SU-DHL-6 (cell line): ENCODE measurements at regions not wholly inside any gene's neighbourhood (a gene's known extent, or its start where the extent isn't known, plus 50 kb on each side); places are given as distances from the start of the nearest gene placed in this dataset.

Experiments used
- H2AFZ ChIP-seq: fragments of 200-600 bp; sonication (generic); 2 replicates; pipeline ENCODE4 v1.6.1; 2014; ENCODE audit warnings: low read depth, mild to moderate bottlenecking, moderate library complexity, mixed read lengths, antibody characterized with exemption, low read length; ENCODE audit not compliant: severe bottlenecking
- H3F3A ChIP-seq: fragments of 200-600 bp; shearing (Covaris generic); 2 replicates; pipeline ENCODE4 v1.6.0; 2016; ENCODE audit warnings: antibody characterized with exemption, mild to moderate bottlenecking; ENCODE audit not compliant: insufficient read depth
- H3K27ac ChIP-seq: fragments of 200-600 bp; sonication (generic); 2 replicates; pipeline ENCODE4 v1.5.1; 2016; ENCODE audit warnings: low read depth, mild to moderate bottlenecking, low read length, moderate library complexity, mixed read lengths
- H3K27me3 ChIP-seq: fragments of 200-600 bp; sonication (generic), shearing (Covaris generic); 2 replicates; pipeline ENCODE4 v1.6.0; 2014; ENCODE audit warnings: mild to moderate bottlenecking, low read length
- H3K36me3 ChIP-seq: fragments of 200-600 bp; sonication (generic); 2 replicates; pipeline ENCODE4 v1.6.1; 2014; ENCODE audit warnings: mild to moderate bottlenecking, low read length, mixed read lengths
- H3K4me2 ChIP-seq: fragments of 300-600, 200-600 bp; shearing (Covaris generic), sonication (generic); 2 replicates; pipeline ENCODE4 v1.6.0; 2014; ENCODE audit warnings: low read length, low read depth, mild to moderate bottlenecking; ENCODE audit not compliant: poor library complexity, severe bottlenecking
- H3K4me3 ChIP-seq: fragments of 200-600 bp; sonication (generic); 2 replicates; pipeline ENCODE4 v1.5.1; 2014; ENCODE audit warnings: antibody characterized with exemption, low read length, mild to moderate bottlenecking, mixed read lengths; ENCODE audit not compliant: insufficient read depth, poor library complexity, severe bottlenecking
- H3K79me2 ChIP-seq: fragments of 200-600 bp; sonication (generic); 2 replicates; pipeline ENCODE4 v1.6.1; 2014; ENCODE audit warnings: mild to moderate bottlenecking, low read length, moderate library complexity; ENCODE audit not compliant: insufficient read depth
- H3K9ac ChIP-seq: fragments of 200-600 bp; sonication (generic); 2 replicates; pipeline ENCODE4 v1.7.0; 2014; ENCODE audit warnings: mild to moderate bottlenecking, low read length
- H3K9me2 ChIP-seq: fragments of 200-600 bp; sonication (generic); replicated peaks from 2 replicates; pipeline ENCODE4 v1.6.1; 2014; ENCODE audit warnings: low read length; ENCODE audit not compliant: insufficient read depth
- H3K9me3 ChIP-seq: fragments of 200-600 bp; sonication (generic); 2 replicates; pipeline ENCODE4 v1.6.1; 2014; ENCODE audit warnings: low read length, mixed read lengths; ENCODE audit not compliant: insufficient read depth
- H4K20me1 ChIP-seq: fragments of 200-600 bp; sonication (generic); 2 replicates; pipeline ENCODE4 v1.6.1; 2014; ENCODE audit warnings: low read depth, mild to moderate bottlenecking, antibody characterized with exemption, low read length, moderate library complexity, mixed read lengths
- EZH2phosphoT487 ChIP-seq: fragments of 200-600 bp; sonication (generic), shearing (Covaris generic); conservative IDR thresholded peaks from 2 replicates; pipeline ENCODE4 v1.6.1; 2018; ENCODE audit warnings: mild to moderate bottlenecking, antibody characterized with exemption, low read length, moderate library complexity, mixed read lengths
- TF ChIP-seq, protein P1 (sequence below): fragments of 200-600 bp; sonication (generic); IDR thresholded peaks from one replicate; pipeline ENCODE4 v1.5.1; 2017; ENCODE audit warnings: antibody characterized with exemption, mild to moderate bottlenecking, low read length, moderate library complexity; ENCODE audit not compliant: insufficient read depth, poor library complexity, severe bottlenecking

DNA sequence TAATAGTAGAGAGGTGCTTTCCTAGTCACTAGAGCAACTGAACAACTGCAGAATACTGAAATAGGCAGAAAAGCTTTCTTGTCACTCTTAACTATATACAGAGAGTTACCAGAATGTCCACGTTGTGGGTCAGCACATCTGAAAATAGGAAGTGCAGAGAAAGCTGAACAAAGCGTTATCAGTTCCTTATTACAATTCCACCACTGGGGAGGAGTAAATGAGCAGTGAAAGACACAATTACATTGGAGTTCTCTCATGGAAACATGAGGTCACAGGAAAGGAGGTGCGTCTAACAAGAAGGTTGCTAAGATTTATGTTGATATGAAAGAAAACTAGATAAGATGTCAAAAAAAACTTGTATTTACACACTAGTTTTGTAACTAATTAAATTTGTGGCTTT lies 461.9 kb upstream of the COX7C start:
- no peaks in the 10 kb centered on the region for H3K36me3 ChIP-seq
- H3K9me2 ChIP-seq: no peaks in the 10 kb centered on the region
- H4K20me1 ChIP-seq: no peaks in the 10 kb centered on the region; the same call in 1 of the 2 replicates
- H3K27ac ChIP-seq: no peak overlapping the region
- no peaks in the 10 kb centered on the region for H3K27me3 ChIP-seq
- no peaks in the 10 kb centered on the region for H3F3A ChIP-seq
- H3K4me2 ChIP-seq: no peak overlapping the region
- H3K79me2 ChIP-seq: no peaks in the 10 kb centered on the region
- H3K9ac ChIP-seq: no peak overlapping the region
- H2AFZ ChIP-seq: no peak overlapping the region
- H3K9me3 ChIP-seq: no peaks in the 10 kb centered on the region
- no peak for TF ChIP-seq EZH2phosphoT487
- TF ChIP-seq, protein P1, sequence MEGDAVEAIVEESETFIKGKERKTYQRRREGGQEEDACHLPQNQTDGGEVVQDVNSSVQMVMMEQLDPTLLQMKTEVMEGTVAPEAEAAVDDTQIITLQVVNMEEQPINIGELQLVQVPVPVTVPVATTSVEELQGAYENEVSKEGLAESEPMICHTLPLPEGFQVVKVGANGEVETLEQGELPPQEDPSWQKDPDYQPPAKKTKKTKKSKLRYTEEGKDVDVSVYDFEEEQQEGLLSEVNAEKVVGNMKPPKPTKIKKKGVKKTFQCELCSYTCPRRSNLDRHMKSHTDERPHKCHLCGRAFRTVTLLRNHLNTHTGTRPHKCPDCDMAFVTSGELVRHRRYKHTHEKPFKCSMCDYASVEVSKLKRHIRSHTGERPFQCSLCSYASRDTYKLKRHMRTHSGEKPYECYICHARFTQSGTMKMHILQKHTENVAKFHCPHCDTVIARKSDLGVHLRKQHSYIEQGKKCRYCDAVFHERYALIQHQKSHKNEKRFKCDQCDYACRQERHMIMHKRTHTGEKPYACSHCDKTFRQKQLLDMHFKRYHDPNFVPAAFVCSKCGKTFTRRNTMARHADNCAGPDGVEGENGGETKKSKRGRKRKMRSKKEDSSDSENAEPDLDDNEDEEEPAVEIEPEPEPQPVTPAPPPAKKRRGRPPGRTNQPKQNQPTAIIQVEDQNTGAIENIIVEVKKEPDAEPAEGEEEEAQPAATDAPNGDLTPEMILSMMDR: no peak
- no peak overlapping the region for H3K4me3 ChIP-seq

- Histone ChIP-seq H3K79me2 (no peaks in the 10 kb centered on the region), H3K9me2 (no peaks in the 10 kb centered on the region), H3K27ac (no peak overlapping the region), H2AFZ (no peak overlapping the region), H3F3A (no peaks in the 10 kb centered on the region), H3K9ac (no peak overlapping the region), H3K9me3 (no peaks in the 10 kb centered on the region), H3K4me3 (no peak overlapping the region), H3K4me2 (no peak overlapping the region), H3K36me3 (no peaks in the 10 kb centered on the region), H3K27me3 (no peaks in the 10 kb centered on the region), H4K20me1 (no peaks in the 10 kb centered on the region)
- no peak for TF ChIP-seq EZH2phosphoT487
- TF ChIP-seq, protein P1: no peak
Measured at GRCh38 chr5:86170194-86170593, 447.5 kb upstream of the COX7C start.

GRCh38 chr5:86175224-86175623 lies 442.5 kb upstream of the COX7C start:
- no peak for TF ChIP-seq EZH2phosphoT487
- TF ChIP-seq, protein P1: no peak
- no peaks in the 10 kb centered on the region for H3K36me3 ChIP-seq
- H3K4me3 ChIP-seq: no peak overlapping the region
- H3K27me3 ChIP-seq: no peaks in the 10 kb centered on the region
- no peaks in the 10 kb centered on the region for H4K20me1 ChIP-seq
- H3K9ac ChIP-seq: no peak overlapping the region
- no peak overlapping the region for H3K27ac ChIP-seq
- H2AFZ ChIP-seq: no peak overlapping the region
- H3F3A ChIP-seq: no peaks in the 10 kb centered on the region
- no peaks in the 10 kb centered on the region for H3K9me3 ChIP-seq
- no peak overlapping the region for H3K4me2 ChIP-seq
- H3K79me2 ChIP-seq: no peaks in the 10 kb centered on the region
- H3K9me2 ChIP-seq: no peaks in the 10 kb centered on the region
